GM12878 (cell line): ENCODE measurements at regions not wholly inside any gene's neighbourhood (a gene's known extent, or its start where the extent isn't known, plus 50 kb on each side); places are given as distances from the start of the nearest gene placed in this dataset.

Experiments used
- BMI1 ChIP-seq: fragments of 450-650 bp; IDR thresholded peaks from 2 replicates; pipeline ENCODE4 v1.6.1; 2016; ENCODE audit warnings: mild to moderate bottlenecking, moderate library complexity, borderline replicate concordance
- CBX5 ChIP-seq: sonication (generic); IDR thresholded peaks from 2 replicates; pipeline ENCODE4 v1.6.1; 2016; ENCODE audit warnings: low read depth, moderate library complexity, mild to moderate bottlenecking, inconsistent platforms
- CTCF ChIP-seq, 3 experiments: IDR thresholded peaks in 2 of 3; conservative IDR thresholded peaks in 1 of 3; 2 replicates each; pipeline ENCODE4 v1.5.1; 2011; ENCODE audit warnings: low read depth in 3 of 3, low read length in 3 of 3, mild to moderate bottlenecking in 3 of 3, control low read depth in 2 of 3, moderate library complexity in 2 of 3, inconsistent platforms in 1 of 3, mixed read lengths in 1 of 3; ENCODE audit not compliant: control insufficient read depth in 2 of 3, insufficient read depth in 1 of 3; ENCODE audit errors: extremely low read depth in 1 of 3
- FOXK2 ChIP-seq: fragments of 450-650 bp; IDR thresholded peaks from 2 replicates; pipeline ENCODE4 v1.6.1; 2017; ENCODE audit warnings: mild to moderate bottlenecking, moderate library complexity
- JUND ChIP-seq: IDR thresholded peaks from 2 replicates; pipeline ENCODE4 v1.6.1; 2012; ENCODE audit warnings: low read depth, mild to moderate bottlenecking, low read length, improper control_type of control experiment, moderate library complexity
- SMAD1 ChIP-seq: fragments of 450-650 bp; IDR thresholded peaks from 2 replicates; pipeline ENCODE4 v1.6.1; 2018; ENCODE audit warnings: mild to moderate bottlenecking, low read depth; ENCODE audit not compliant: partially characterized antibody
- TCF7 ChIP-seq: IDR thresholded peaks from 2 replicates; pipeline ENCODE4 v1.6.1; 2014; ENCODE audit warnings: antibody characterized with exemption, borderline replicate concordance
- TF ChIP-seq, protein P1 (sequence below): IDR thresholded peaks from 2 replicates; pipeline ENCODE4 v1.6.1; 2011; ENCODE audit warnings: low read depth, low read length, improper control_type of control experiment, borderline replicate concordance

DNA sequence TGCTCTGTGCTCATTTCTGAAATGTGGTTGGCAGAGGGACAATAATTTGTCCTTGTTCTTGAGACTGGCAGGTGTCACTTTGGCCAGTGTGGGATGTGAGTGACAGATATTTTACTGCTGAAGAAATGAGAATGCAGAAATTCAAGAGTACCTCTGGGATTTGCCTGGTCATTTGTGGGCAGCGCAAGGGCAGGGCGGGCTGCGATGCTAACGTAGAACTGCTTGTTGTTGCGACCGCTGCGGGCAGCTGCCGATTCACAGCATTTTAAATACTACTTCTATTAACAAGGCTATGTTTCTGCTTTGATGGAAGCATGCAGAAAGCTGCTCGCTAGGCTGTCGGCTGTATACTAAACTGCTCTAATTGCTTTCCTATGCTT lies 268.6 kb downstream of the FIGN start:
- no peak for TF ChIP-seq FOXK2
- no peak for TF ChIP-seq CTCF (IDR thresholded peaks at IDR 0.05 in 2 of 3, conservative IDR thresholded peaks at IDR 0.05 in 1 of 3; ENCODE audit: control insufficient read depth in 2 of 3, extremely low read depth in 1 of 3, insufficient read depth in 1 of 3, low read depth in 3 of 3, low read length in 3 of 3)
- TF ChIP-seq BMI1: no peak
- TF ChIP-seq SMAD1: no peak
- TF ChIP-seq, protein P1, sequence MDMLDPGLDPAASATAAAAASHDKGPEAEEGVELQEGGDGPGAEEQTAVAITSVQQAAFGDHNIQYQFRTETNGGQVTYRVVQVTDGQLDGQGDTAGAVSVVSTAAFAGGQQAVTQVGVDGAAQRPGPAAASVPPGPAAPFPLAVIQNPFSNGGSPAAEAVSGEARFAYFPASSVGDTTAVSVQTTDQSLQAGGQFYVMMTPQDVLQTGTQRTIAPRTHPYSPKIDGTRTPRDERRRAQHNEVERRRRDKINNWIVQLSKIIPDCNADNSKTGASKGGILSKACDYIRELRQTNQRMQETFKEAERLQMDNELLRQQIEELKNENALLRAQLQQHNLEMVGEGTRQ: no peak
- TF ChIP-seq JUND: no peak
- no peak for TF ChIP-seq CBX5
- no peak for TF ChIP-seq TCF7
